ENCODE measurements at regions not wholly inside any gene's neighbourhood (a gene's known extent, or its start where the extent isn't known, plus 50 kb on each side); places are given as distances from the start of the nearest gene placed in this dataset.
"Not testable (repeated sequence)": the region's sequence is repeated elsewhere in the genome, so short reads cannot be mapped to it uniquely, and the experiment has no call there.

DNA sequence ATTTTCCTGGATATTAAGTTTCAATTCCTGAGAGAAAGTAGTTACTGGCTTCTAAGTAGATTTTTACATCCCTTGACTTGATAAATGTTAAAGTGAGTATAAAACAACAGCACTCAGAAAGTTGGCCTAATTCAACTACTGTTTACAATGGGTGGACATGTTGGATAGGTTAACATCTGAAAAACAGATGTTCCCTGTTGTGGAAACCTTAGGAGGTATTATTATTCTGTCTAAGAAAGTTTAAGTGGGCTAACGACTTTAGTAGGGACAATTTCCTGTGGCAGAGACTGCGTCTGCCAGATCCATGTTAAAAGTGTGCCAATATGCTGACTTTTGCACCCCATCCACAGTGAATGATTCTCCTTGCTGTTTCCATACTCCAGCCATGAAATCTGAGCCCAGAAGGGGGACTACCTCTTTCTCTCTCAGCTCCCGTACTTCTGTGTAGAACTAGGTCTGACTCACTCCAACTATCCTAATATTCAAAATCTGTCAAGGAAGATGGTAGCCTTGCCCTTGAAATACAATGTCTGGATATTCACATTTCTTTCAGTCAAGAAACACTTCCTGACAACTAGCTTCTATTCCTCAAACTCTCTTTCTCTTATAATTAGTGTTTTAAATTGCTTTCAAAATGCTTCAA lies 327.5 kb upstream of the HNRNPA3 start:
- no peak for DNase-seq

DNA sequence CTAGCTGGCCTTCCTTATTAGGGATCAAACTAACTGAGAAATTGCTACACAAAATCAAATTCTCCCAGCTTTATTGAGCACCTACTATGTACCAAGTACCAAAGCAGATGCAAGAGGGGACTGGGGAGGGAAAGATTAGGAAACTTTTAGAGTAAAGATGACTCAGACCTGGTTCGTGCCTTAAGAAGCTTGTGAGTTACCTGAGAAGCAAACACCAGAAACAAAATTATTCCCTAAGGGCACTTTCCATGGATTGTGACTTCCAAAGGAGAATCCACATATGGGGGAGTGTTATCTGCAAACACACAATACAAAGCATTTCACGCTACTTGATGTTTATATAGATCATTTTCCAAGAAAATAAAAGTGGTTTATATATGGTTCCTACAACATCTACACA lies 326.9 kb upstream of the HNRNPA3 start:
- no peak for DNase-seq

GRCh38 chr2:176891105-176891504 lies 321.5 kb upstream of the HNRNPA3 start:
- DNase-seq: no peak

GRCh38 chr2:176891857-176892256 lies 320.7 kb upstream of the HNRNPA3 start:
- no peak for DNase-seq

GRCh38 chr2:176892676-176893226 lies 319.8 kb upstream of the HNRNPA3 start:
- DNase-seq: no peak

- no peak for DNase-seq
These were observed 317.4 kb upstream of the HNRNPA3 start for GRCh38 chr2:176895158-176895557.

DNA sequence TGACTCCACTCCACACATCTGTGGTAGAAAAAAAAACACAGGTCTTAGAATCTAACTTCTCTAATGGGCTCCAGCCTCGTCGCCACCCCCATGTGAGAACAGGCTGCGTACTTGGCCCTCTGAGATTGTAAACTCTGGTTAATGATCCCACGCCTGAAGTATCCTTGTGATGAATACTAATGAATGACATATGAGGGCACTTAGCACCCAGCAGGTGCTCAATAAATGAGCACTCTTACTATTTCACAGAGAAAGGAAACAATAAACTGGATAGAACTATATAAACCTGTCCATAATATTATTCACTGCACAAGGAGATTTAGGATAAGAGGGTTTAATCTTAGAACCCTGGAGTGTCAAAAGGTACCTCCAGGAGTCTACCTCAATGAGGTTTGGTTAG lies 310.1 kb upstream of the HNRNPA3 start:
- no peak for DNase-seq

DNA sequence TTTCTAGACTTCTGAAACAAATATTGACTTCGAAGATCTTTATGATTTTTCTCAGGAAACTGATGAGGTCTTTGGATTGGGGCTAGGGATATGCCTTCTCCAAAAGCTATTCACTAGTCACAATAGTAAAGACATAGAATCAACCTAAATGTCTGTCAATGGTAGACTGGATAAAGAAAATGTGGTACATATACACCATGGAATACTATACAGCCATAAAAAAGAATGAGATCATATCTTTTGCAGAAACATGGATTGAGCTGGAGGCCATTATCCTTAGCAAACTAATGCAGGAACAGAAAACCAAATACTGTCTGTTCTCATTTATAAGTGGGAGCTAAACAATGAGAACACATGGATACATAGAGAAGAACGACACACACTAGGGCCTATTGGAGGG lies 308.5 kb upstream of the HNRNPA3 start:
- DNase-seq: not testable (repeated sequence)

GRCh38 chr2:176907341-176907740 lies 305.3 kb upstream of the HNRNPA3 start:
- DNase-seq: no peak

DNA sequence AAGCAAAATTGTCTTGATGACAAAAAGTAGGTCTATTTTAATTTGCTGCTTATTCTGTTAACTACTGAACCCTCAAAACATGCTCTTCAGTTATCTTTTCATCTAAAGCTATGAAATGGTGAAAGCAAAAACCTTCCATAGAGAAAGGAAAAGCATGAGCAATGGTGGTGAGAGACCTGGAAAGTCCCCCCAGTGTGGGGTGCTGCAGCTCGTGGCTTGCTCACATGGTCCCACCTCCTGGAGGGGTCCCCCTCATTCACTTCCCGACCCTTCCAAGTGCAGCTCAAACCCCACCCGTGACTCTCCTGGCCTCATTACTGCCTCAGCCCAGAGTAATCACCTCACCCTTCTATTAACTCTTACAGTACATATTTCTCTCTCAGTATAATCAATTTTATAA lies 301.8 kb upstream of the HNRNPA3 start:
- DNase-seq: no peak

- no peak for DNase-seq
These were observed 298.6 kb upstream of the HNRNPA3 start for GRCh38 chr2:176913955-176914354.

DNA sequence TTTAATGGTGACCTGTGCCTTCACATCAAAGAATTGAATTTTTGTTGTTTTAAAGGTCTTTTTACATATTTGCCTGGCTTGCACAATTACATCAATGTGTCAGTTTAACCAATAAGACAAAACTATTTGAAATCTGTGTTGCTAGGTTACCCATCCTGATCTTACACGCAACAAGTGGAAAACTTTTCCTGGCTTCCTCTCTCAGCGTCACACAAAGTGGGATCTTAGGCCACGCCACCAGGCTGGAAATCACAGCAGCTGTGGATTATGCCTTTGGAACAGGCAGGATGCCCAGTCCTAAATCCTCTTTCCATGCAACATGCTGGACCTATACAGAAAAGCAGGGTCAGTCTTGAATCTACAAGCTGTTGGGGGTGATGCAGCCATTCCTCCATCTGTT lies 298.2 kb upstream of the HNRNPA3 start:
- no peak for DNase-seq

DNA sequence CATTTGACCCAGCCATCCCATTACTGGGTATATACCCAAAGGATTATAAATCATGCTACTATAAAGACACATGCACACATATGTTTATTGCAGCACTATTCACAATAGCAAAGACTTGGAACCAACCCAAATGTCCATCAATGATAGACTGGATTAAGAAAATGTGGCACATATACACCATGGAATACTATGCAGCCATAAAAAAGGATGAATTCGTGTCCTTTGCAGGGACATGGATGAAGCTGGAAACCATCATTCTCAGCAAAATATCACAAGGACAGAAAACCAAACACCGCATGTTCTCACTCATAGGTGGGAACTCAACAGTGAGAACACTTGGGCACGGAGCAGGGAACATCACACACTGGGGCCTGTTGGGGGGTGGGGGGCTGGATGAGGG lies 290.0 kb upstream of the HNRNPA3 start:
- DNase-seq: not testable (repeated sequence)

- DNase-seq: no peak
These were observed 289.4 kb upstream of the HNRNPA3 start for GRCh38 chr2:176923205-176923604.

- DNase-seq: no peak
These were observed 287.6 kb upstream of the HNRNPA3 start for GRCh38 chr2:176924909-176925534.

- DNase-seq: no peak
These were observed 286.1 kb upstream of the HNRNPA3 start for GRCh38 chr2:176926453-176926852.

DNA sequence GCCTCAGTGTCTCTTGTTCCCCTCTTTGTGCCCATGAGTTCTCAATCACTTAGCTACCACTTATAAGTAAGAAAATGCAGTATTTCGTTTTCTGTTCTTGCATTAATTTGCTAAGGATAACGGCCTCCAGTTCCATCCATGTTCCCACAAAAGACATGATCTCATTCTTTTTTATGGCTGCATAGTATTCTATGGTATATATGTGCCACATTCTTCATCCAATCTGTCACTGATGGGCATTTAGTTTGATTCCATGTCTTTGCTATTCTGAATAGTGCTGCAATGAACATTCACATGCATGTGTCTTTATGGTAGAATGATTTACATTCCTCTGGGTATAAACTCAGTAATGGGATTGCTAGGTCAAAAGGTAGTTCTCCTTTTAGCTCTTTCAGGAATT lies 283.2 kb upstream of the HNRNPA3 start:
- not testable (repeated sequence) for DNase-seq

GRCh38 chr2:176931588-176932563 lies 280.7 kb upstream of the HNRNPA3 start:
- no peak for DNase-seq

- DNase-seq: no peak
These were observed 278.5 kb upstream of the HNRNPA3 start for GRCh38 chr2:176934131-176934530.

- DNase-seq: no peak
These were observed 277.7 kb upstream of the HNRNPA3 start for GRCh38 chr2:176934869-176935415.

DNA sequence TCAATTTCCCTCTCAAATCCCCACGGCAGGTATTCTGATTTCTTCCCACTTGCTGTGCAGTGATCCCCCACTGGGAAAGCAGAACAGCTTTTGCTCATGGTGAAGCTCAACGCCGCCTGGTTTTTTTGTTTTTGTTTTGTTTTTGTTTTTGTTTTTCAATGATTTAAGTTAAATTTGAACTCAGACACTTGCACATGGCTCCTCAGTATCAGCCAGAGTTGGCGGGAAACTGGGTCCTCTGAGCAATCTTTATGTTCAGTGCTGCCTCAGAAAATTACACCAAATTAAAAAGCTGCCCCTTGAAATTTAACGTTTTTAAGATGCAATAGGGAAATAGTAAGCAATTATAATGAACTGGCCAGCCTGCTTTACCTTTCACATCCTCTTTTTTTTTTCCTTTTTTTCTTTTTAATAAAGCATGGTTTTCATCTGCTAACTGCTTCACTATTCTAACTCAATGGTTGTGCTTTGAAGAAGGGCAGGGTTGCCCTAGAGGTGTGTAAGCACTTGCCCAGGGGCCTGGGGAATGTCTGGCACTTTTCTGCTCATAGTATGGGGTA lies 277.0 kb upstream of the HNRNPA3 start:
- DNase-seq: no peak

GRCh38 chr2:176936410-176936809 lies 276.2 kb upstream of the HNRNPA3 start:
- DNase-seq: no peak

- no peak for DNase-seq
These were observed 267.6 kb upstream of the HNRNPA3 start for GRCh38 chr2:176944998-176945397.
